CD4-positive, alpha-beta memory T cell (primary cell): ENCODE measurements at regions not wholly inside any gene's neighbourhood (a gene's known extent, or its start where the extent isn't known, plus 50 kb on each side); places are given as distances from the start of the nearest gene placed in this dataset.

Experiments
- CTCF ChIA-PET: fragments of 350-600 bp; sonication (Branson Sonifier 250); formaldehyde crosslinking; loops from one replicate; lab custom pipeline; 2021; ENCODE audit warnings: inconsistent platforms; ENCODE audit not compliant: partially characterized antibody; lab: Charles Lee
- POLR2A ChIA-PET: fragments of 350-600 bp; sonication (Branson Sonifier 250); formaldehyde crosslinking; loops from one replicate; lab custom pipeline; 2021; ENCODE audit not compliant: partially characterized antibody; lab: Charles Lee
- DNase-seq, 5 donors: peaks; one replicate each; pipeline versions ENCODE4 v3.0.0 to v3.0.0-alpha.2; 2020 to 2022; ENCODE audit warnings: mixed read lengths in 1 of 5
- H3K27ac ChIP-seq: one replicate; pipeline ENCODE4 v1.7.0; 2013; ENCODE audit warnings: low read depth, low read length
- H3K27me3 ChIP-seq: 2 replicates; pipeline ENCODE4 v1.7.0; 2013; ENCODE audit warnings: mild to moderate bottlenecking, low read length, moderate library complexity; ENCODE audit not compliant: insufficient read depth
- H3K36me3 ChIP-seq: 2 replicates; pipeline ENCODE4 v1.7.0; 2013; ENCODE audit warnings: mild to moderate bottlenecking, low read length, moderate library complexity; ENCODE audit not compliant: insufficient read depth
- H3K4me1 ChIP-seq: 2 replicates; pipeline ENCODE4 v1.7.0; 2013; ENCODE audit warnings: mild to moderate bottlenecking, low read length, moderate library complexity; ENCODE audit not compliant: insufficient read depth
- H3K4me3 ChIP-seq, 2 donors: one replicate each; pipeline ENCODE4 v1.7.0; 2013; ENCODE audit warnings: low read length in 2 of 2, mild to moderate bottlenecking in 1 of 2
- H3K9me3 ChIP-seq, 2 donors: one replicate each; pipeline ENCODE4 v1.7.0; 2013; ENCODE audit warnings: low read length in 2 of 2, control low read depth in 1 of 2; ENCODE audit not compliant: control insufficient read depth in 1 of 2
- H3K27ac Mint-ChIP-seq, 7 donors: one replicate each; pipeline ENCODE4 v1.8.0; 2020 to 2021; ENCODE audit warnings: mixed read lengths in 7 of 7, mild to moderate bottlenecking in 6 of 7, inconsistent platforms in 3 of 7, moderate library complexity in 3 of 7
- H3K27me3 Mint-ChIP-seq, 2 donors: one replicate each; pipeline ENCODE4 v1.8.0; 2020 to 2021; ENCODE audit warnings: mixed read lengths in 2 of 2
- H3K36me3 Mint-ChIP-seq, 2 donors: one replicate each; pipeline ENCODE4 v1.8.0; 2020 to 2021; ENCODE audit warnings: mixed read lengths in 2 of 2, inconsistent platforms in 1 of 2, mild to moderate bottlenecking in 1 of 2
- H3K4me1 Mint-ChIP-seq, 4 donors: one replicate each; pipeline ENCODE4 v1.8.0; 2020 to 2021; ENCODE audit warnings: mixed read lengths in 4 of 4, mild to moderate bottlenecking in 1 of 4
- H3K4me3 Mint-ChIP-seq, 8 donors: one replicate each; pipeline ENCODE4 v1.8.0; 2020 to 2021; ENCODE audit warnings: mixed read lengths in 8 of 8, mild to moderate bottlenecking in 7 of 8, moderate library complexity in 6 of 8, inconsistent platforms in 3 of 8
- H3K9me3 Mint-ChIP-seq, 8 donors: one replicate each; pipeline ENCODE4 v1.8.0; 2020 to 2021; ENCODE audit warnings: mixed read lengths in 8 of 8, mild to moderate bottlenecking in 5 of 8, inconsistent platforms in 3 of 8, moderate library complexity in 1 of 8
- intact Hi-C: fragments of 100-400 bp; cut with micrococcal nuclease; formaldehyde crosslinking; loops from one replicate; pipeline ENCODE4 v1.15.1; 2023

DNA sequence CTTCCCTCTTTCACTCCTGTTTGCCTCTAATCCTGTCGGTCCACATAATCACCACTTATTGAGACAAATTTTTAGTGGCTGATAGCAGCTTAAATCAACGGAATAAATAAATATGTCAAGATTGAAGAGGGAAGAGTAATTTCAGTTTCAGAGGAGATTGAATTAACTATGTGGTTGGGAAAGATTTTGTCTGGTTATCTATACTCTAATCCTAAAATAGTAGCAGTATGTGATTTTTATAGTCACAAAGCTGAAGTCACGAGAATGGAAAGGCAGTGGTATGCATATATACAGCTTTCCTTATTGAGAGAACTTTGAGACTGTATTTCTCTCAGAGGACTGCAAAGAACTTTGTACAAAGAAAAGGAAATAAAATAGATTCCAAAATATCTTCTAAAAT lies 493.3 kb downstream of the FAT4 start:
- Mint-ChIP-seq H3K27me3 (no peaks in the 10 kb centered on the region), H3K27ac (no peak overlapping the region), H3K4me3 (no peak overlapping the region), H3K4me1 (no peaks in the 10 kb centered on the region), H3K9me3 (peaks cover 0 to 7% (median under 1%) of the 10 kb centered on the region in 8 donors), H3K36me3 (no peaks in the 10 kb centered on the region)
- Histone ChIP-seq H3K36me3 (no peaks in the 10 kb centered on the region), H3K27me3 (no peaks in the 10 kb centered on the region), H3K27ac (no peak overlapping the region), H3K4me3 (no peak overlapping the region), H3K9me3 (no peaks in the 10 kb centered on the region), H3K4me1 (no peaks in the 10 kb centered on the region)
- intact Hi-C loops = no loop called here
- ChIA-PET CTCF (no interaction called here), POLR2A (no interaction called here)
- DNase-seq = no peak

DNA sequence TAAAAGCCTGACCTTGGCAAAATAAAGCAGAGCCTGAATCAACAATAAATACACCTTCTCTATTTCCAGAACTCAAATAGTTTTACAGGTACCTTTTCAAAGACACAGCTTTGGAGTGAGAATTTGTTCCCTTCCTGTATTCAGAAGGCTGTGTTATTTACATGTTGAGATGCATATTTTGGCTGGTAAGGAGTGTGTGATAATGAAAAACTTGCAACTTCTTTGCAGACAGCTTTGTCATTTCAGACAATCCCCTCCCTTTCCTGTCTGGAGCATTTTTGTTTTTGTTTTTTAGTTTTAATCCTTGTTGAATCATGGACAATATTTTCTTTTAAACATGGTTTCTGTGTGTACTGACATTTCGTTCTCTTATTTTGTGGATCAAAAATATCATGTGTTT lies 493.8 kb downstream of the FAT4 start:
- no peaks in the 10 kb centered on the region for H3K36me3 Mint-ChIP-seq
- H3K9me3 Mint-ChIP-seq = peaks cover 0 to 7% (median 5%) of the 10 kb centered on the region in 8 donors
- Histone ChIP-seq H3K9me3 (no peaks in the 10 kb centered on the region), H3K27ac (no peak overlapping the region), H3K4me3 (no peak overlapping the region), H3K4me1 (no peaks in the 10 kb centered on the region), H3K36me3 (no peaks in the 10 kb centered on the region), H3K27me3 (no peaks in the 10 kb centered on the region)
- H3K27me3 Mint-ChIP-seq = no peaks in the 10 kb centered on the region
- no peak overlapping the region for H3K27ac Mint-ChIP-seq
- intact Hi-C loops = no loop called here
- no peaks in the 10 kb centered on the region for H3K4me1 Mint-ChIP-seq
- POLR2A ChIA-PET = no interaction called here
- CTCF ChIA-PET = no interaction called here
- H3K4me3 Mint-ChIP-seq = no peak overlapping the region
- DNase-seq = no peak

DNA sequence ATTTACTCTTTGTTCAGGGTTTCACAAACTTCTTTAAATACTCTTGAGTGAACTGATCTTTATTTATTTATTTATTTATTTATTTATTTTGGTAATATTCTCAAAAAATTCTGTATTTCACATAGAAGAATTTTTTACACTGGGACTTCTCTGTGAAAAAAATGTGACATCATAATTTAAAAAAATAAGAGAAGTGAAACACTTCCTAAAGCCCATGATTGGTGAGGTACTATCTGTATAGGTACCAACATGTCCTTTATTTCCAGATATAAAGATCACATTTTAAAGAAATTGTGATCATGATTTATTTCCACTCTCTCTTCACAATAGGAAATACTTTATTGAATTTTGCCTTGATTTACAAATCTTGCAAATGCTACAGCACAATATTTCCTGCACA lies 497.1 kb downstream of the FAT4 start:
- no peaks in the 10 kb centered on the region for H3K27me3 ChIP-seq
- Mint-ChIP-seq H3K4me3 (no peak overlapping the region), H3K9me3 (peaks cover 0 to 12% (median 5%) of the 10 kb centered on the region in 8 donors), H3K27ac (no peak overlapping the region), H3K4me1 (no peaks in the 10 kb centered on the region), H3K27me3 (no peaks in the 10 kb centered on the region), H3K36me3 (no peaks in the 10 kb centered on the region)
- no peaks in the 10 kb centered on the region for H3K4me1 ChIP-seq
- DNase-seq = no peak
- H3K36me3 ChIP-seq = no peaks in the 10 kb centered on the region
- ChIA-PET POLR2A (no interaction called here), CTCF (no interaction called here)
- H3K9me3 ChIP-seq = no peaks in the 10 kb centered on the region
- H3K27ac ChIP-seq = no peak overlapping the region
- intact Hi-C loops = no loop called here
- no peak overlapping the region for H3K4me3 ChIP-seq

DNA sequence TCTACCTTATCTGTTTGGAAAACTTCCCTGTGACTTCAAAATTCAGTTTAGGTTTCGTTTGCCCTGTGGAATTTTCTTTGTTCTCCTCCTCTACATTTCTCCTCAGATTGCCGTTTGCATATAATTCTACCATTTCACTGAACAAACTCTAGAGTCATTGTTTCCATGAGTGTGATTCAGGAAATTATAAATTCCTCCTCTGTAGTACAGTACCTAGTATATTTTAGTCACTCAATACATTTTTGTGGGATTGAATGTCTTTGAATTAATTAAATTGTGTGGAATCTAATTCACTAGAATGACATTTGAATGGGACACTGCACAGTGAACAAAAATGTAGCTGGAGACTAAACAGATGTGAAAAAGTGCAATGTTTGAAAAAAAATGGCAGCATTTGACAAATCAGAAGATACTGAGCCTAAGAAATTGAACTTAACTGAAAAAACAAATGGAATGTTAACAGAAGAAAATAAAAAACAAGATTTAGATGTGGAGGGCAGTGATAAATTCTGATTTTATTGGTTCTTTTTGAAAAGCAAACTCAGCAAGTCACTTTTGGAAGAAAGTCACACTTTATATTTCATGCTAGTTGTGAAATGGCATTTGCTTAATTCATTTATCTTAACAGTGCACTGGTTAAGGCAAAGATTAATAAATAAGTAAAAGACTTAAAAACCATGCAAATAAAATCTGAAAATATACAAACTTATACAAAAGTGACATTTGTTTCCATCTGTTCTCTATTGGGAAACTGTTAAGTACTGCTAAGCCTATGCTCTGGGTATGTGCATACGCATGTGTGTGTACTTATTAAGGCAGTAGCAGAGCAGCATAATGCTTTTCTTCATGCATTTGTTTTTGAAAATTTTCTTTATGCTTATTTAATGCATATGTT lies 512.3 kb downstream of the FAT4 start:
- intact Hi-C loops = no loop called here
- Histone ChIP-seq H3K27ac (no peak overlapping the region), H3K4me1 (no peaks in the 10 kb centered on the region), H3K36me3 (no peaks in the 10 kb centered on the region), H3K9me3 (no peaks in the 10 kb centered on the region), H3K27me3 (no peaks in the 10 kb centered on the region), H3K4me3 (no peak overlapping the region)
- CTCF ChIA-PET = no interaction called here
- Mint-ChIP-seq H3K27ac (no peak overlapping the region), H3K36me3 (no peaks in the 10 kb centered on the region), H3K9me3 (peaks cover 0 to 17% (median 6%) of the 10 kb centered on the region in 8 donors), H3K4me1 (no peaks in the 10 kb centered on the region), H3K27me3 (no peaks in the 10 kb centered on the region), H3K4me3 (no peak overlapping the region)
- POLR2A ChIA-PET = no interaction called here
- DNase-seq = no peak

DNA sequence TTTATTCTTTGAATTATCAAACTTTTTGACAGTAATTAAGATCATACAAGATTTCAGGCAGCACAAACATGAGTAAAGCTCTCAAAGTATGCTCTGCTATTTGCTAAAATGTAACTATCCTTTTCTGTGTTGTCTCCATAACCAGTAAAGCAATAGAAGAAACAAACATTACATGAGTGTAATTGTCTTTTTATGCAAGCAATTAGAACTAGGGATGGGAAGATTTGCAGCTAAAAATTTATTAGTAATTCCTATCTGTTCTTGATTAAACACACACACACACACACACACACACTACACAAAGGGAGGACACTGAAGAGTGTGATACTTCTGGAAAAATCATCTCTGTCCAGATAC lies 512.9 kb downstream of the FAT4 start:
- no peak overlapping the region for H3K4me3 Mint-ChIP-seq
- Histone ChIP-seq H3K36me3 (no peaks in the 10 kb centered on the region), H3K27me3 (no peaks in the 10 kb centered on the region), H3K4me1 (no peaks in the 10 kb centered on the region), H3K9me3 (no peaks in the 10 kb centered on the region), H3K27ac (no peak overlapping the region), H3K4me3 (no peak overlapping the region)
- H3K36me3 Mint-ChIP-seq = no peaks in the 10 kb centered on the region
- POLR2A ChIA-PET = no interaction called here
- H3K4me1 Mint-ChIP-seq = no peaks in the 10 kb centered on the region
- intact Hi-C loops = no loop called here
- no peak for DNase-seq
- H3K27me3 Mint-ChIP-seq = no peaks in the 10 kb centered on the region
- CTCF ChIA-PET = no interaction called here
- H3K27ac Mint-ChIP-seq = no peak overlapping the region
- H3K9me3 Mint-ChIP-seq = peaks cover 0 to 17% (median 6%) of the 10 kb centered on the region in 8 donors

DNA sequence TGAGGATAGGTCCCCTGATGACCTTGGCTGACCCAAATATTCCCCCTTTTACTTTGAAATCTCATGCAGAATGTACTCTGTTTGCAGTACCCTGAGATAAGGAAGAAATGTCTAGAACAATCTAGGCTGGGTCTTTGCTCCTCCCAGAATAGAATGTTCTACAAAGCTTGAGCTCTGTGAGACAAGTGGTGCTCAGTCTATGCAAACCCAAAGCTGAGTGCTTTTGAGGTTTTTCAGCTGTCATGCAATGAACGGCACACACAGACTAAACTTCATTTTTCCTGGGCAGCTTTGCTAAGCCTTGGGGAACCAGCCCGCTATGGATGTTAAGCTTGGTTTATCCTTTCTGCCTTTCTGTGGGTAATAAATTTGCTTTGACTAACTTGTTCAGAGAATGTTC lies 513.6 kb downstream of the FAT4 start:
- H3K36me3 Mint-ChIP-seq = no peaks in the 10 kb centered on the region
- no peak overlapping the region for H3K4me3 ChIP-seq
- no peaks in the 10 kb centered on the region for H3K4me1 Mint-ChIP-seq
- no peak overlapping the region for H3K27ac Mint-ChIP-seq
- no peaks in the 10 kb centered on the region for H3K4me1 ChIP-seq
- intact Hi-C loops = no loop called here
- H3K27ac ChIP-seq = no peak overlapping the region
- H3K9me3 Mint-ChIP-seq = peaks cover 0 to 15% (median 7%) of the 10 kb centered on the region in 8 donors
- no peaks in the 10 kb centered on the region for H3K27me3 Mint-ChIP-seq
- H3K9me3 ChIP-seq = no peaks in the 10 kb centered on the region
- no peaks in the 10 kb centered on the region for H3K36me3 ChIP-seq
- no peak overlapping the region for H3K4me3 Mint-ChIP-seq
- H3K27me3 ChIP-seq = no peaks in the 10 kb centered on the region
- ChIA-PET POLR2A (no interaction called here), CTCF (no interaction called here)
- no peak for DNase-seq

DNA sequence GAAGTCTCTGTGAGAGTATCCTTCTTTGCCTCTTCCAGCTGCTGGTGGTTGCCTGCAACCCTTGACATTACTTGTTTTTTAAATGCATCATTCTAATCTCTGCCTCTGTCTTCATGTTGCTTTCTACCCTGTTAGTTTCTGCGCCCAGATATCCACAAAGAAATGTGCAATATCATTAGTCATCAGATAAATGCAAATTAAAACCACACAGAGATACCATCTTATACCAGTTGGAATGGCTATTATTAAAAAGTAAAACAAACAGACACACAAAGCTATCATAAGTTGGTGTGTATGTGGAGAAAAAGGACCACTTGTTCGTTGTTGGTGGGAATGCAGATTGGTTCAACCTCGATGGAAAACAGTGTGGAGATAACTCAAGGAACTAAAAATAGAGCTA lies 517.4 kb downstream of the FAT4 start:
- Mint-ChIP-seq H3K9me3 (peaks cover 0 to 10% (median 3%) of the 10 kb centered on the region in 8 donors), H3K36me3 (no peaks in the 10 kb centered on the region), H3K4me1 (no peaks in the 10 kb centered on the region), H3K27me3 (no peaks in the 10 kb centered on the region), H3K27ac (no peak overlapping the region), H3K4me3 (no peak overlapping the region)
- ChIA-PET POLR2A (no interaction called here), CTCF (no interaction called here)
- no peak overlapping the region for H3K27ac ChIP-seq
- DNase-seq = no peak
- no peak overlapping the region for H3K4me3 ChIP-seq
- no peaks in the 10 kb centered on the region for H3K27me3 ChIP-seq
- no peaks in the 10 kb centered on the region for H3K36me3 ChIP-seq
- no peaks in the 10 kb centered on the region for H3K4me1 ChIP-seq
- no peaks in the 10 kb centered on the region for H3K9me3 ChIP-seq
- intact Hi-C loops = no loop called here
